Esophagus (tissue), 2 donors: ENCODE measurements at regions not wholly inside any gene's neighbourhood (a gene's known extent, or its start where the extent isn't known, plus 50 kb on each side); places are given as distances from the start of the nearest gene placed in this dataset.

Source experiments
- H3K27ac ChIP-seq, 2 donors: one replicate each; pipeline ENCODE4 v1.5.1; 2013; ENCODE audit warnings: low read depth in 2 of 2, mild to moderate bottlenecking in 2 of 2, inconsistent platforms in 1 of 2, low read length in 1 of 2, moderate library complexity in 1 of 2
- H3K27me3 ChIP-seq, 2 donors: one replicate each; pipeline ENCODE4 v1.6.1; 2013; ENCODE audit warnings: low read length in 2 of 2, control low read depth in 1 of 2, mild to moderate bottlenecking in 1 of 2; ENCODE audit not compliant: insufficient read depth in 2 of 2, control insufficient read depth in 1 of 2
- H3K36me3 ChIP-seq, 2 donors: one replicate each; pipeline ENCODE4 v1.6.1; 2013; ENCODE audit warnings: low read length in 1 of 2; ENCODE audit not compliant: control insufficient read depth in 2 of 2, insufficient read depth in 2 of 2
- H3K4me1 ChIP-seq, 2 donors: one replicate each; pipeline ENCODE4 v1.6.1; 2013; ENCODE audit warnings: low read length in 1 of 2; ENCODE audit not compliant: control insufficient read depth in 2 of 2, insufficient read depth in 2 of 2
- H3K4me3 ChIP-seq, 2 donors: one replicate each; pipeline ENCODE4 v1.5.1; 2013; ENCODE audit warnings: low read length in 2 of 2, mild to moderate bottlenecking in 2 of 2, low read depth in 1 of 2, moderate library complexity in 1 of 2
- H3K9me3 ChIP-seq, 2 donors: one replicate each; pipeline ENCODE4 v1.6.1; 2013; ENCODE audit warnings: mild to moderate bottlenecking in 2 of 2, low read depth in 1 of 2, low read length in 1 of 2, moderate library complexity in 1 of 2; ENCODE audit not compliant: control insufficient read depth in 2 of 2, insufficient read depth in 1 of 2
- WGBS, 2 donors: extraction: QIAGEN DNeasy Blood & Tissue Kit; methylation state at CpG; one replicate each; pipeline ENCODE4 v1.1.7; 2013; 5-methylcytosine and 5-hydroxymethylcytosine counted together
- donor health status: healthy with polysubstance abuse.
- donor health status: Bipolar disorder and iron deficiency.

DNA sequence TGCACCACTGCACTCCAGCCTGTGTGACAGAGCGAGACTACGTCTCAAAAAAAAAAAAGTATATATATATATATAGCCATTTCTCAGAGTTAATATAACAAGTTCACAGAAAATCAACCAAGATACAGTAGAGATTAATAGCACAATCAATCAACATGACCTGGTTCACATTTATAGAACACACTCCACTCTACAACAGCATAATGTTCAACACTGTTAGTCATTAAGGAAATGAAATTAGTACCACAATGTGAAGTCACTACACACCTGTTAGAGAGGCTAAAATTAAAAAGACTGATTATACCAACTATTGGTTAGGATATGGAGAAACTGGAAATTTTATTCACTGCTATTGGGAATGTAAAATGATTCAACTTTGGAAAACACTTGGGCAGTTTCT lies 387.7 kb downstream of the QKI start:
- H3K27ac ChIP-seq = no peak overlapping the region
- H3K27me3 ChIP-seq = no peaks in the 10 kb centered on the region
- H3K9me3 ChIP-seq = no peaks in the 10 kb centered on the region
- no peaks in the 10 kb centered on the region for H3K36me3 ChIP-seq
- no peak overlapping the region for H3K4me3 ChIP-seq
- WGBS, 2 donors = 90 to 97% methylated on average over 2 of the region's 2 CpGs
- no peaks in the 10 kb centered on the region for H3K4me1 ChIP-seq

GRCh38 chr6:163797296-163797845 lies 382.9 kb downstream of the QKI start:
- no peak overlapping the region for H3K4me3 ChIP-seq
- no peaks in the 10 kb centered on the region for H3K9me3 ChIP-seq
- 81 to 82% methylated on average over 3 of the region's 3 CpGs for WGBS, 2 donors
- H3K27me3 ChIP-seq = peaks cover 0 to 2% of the 10 kb centered on the region in 2 donors
- no peaks in the 10 kb centered on the region for H3K4me1 ChIP-seq
- no peaks in the 10 kb centered on the region for H3K36me3 ChIP-seq
- no peak overlapping the region for H3K27ac ChIP-seq

DNA sequence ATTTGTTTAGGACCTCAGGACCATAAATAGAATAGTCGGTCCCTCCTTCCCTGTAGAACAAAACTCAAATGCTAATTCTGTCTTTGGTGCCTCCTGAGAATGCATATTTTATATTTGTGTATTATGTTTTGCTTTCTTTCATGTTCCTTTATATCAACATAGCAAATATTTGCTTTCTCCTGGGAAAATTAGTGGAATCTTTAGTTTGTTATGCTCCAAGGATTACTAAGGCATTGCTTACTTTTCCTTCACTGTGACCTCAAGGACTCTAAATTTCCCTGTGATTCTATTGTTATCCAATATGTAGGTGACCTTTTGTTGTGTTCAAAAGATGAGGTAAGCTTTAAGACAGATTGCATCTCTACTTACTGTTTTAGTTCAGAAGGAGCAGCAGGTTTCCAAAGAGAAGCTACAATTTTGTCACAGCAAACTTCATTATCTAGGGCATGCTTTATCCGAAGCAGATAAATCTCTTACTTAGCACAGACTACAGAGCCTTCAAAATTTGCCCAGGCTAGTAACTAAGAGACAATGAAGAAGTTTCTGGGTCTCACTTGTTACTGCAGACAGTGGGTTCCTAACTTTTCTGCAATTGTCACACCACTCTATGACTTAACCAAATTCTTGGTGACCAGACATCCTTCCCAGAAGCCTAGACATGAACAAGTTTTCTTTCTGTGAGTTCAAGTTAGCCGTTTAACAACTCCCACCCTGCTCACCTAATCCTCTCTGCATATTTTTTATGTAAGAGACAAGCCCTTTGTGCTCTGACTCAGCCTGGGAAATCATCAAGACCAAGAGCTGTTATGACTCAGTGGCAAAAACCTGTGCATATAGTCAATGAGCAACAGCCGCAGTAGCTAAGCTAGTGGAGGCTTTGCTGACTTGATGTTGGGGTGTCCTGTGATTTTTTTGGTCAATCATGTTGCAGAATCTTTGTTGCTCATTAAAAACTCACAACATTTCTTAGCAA lies 378.8 kb downstream of the QKI start:
- Histone ChIP-seq H3K36me3 (no peaks in the 10 kb centered on the region), H3K4me3 (no peak overlapping the region), H3K27ac (no peak overlapping the region), H3K4me1 (no peaks in the 10 kb centered on the region), H3K27me3 (peaks cover 0 to 2% of the 10 kb centered on the region in 2 donors), H3K9me3 (no peaks in the 10 kb centered on the region)
- WGBS, 2 donors = 54 to 60% methylated on average over 4 of the region's 4 CpGs

- H3K9me3 ChIP-seq = no peaks in the 10 kb centered on the region
- H3K4me3 ChIP-seq = no peak overlapping the region
- H3K27me3 ChIP-seq = peaks cover 0 to 2% of the 10 kb centered on the region in 2 donors
- H3K4me1 ChIP-seq = no peaks in the 10 kb centered on the region
- no peak overlapping the region for H3K27ac ChIP-seq
- no peaks in the 10 kb centered on the region for H3K36me3 ChIP-seq
- 33 to 43% methylated on average over 5 of the region's 5 CpGs for WGBS, 2 donors
These were observed 375.8 kb downstream of the QKI start for GRCh38 chr6:163790266-163790840.

DNA sequence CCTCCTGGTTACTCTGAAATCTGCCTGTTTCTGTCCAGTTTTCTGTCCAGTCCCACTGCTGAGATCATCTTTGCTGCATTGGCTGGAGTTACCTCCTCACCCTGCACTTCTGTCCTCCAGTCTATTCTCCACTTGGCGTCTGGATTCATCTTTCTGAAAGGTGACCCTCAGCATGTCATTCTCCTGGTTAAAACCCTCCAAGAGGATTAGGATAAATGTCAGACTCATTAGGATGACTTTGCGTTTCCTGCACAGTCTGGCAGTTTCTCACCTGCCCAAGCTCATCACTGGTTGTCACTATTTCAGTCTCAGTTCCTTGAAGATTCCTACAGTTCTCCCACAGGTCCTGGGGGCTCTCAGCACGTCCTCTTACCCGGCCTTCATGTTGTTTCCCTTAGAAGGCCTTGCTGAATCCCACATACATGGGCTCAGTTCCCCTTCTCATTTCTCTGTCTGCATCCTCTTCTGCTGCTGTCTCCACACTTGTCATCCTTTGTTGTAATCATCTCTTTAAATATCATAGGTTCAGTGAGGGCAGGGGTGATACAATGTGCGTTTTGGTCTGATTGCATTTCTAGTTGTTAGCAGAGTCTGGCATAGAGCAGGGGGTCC lies 374.8 kb downstream of the QKI start:
- Histone ChIP-seq H3K4me3 (no peak overlapping the region), H3K27me3 (no peaks in the 10 kb centered on the region), H3K27ac (no peak overlapping the region), H3K4me1 (no peaks in the 10 kb centered on the region), H3K36me3 (no peaks in the 10 kb centered on the region), H3K9me3 (no peaks in the 10 kb centered on the region)
- WGBS, 2 donors = 78 to 91% methylated on average over 5 of the region's 5 CpGs

GRCh38 chr6:163786995-163787671 lies 372.6 kb downstream of the QKI start:
- no peaks in the 10 kb centered on the region for H3K27me3 ChIP-seq
- H3K9me3 ChIP-seq = no peaks in the 10 kb centered on the region
- H3K36me3 ChIP-seq = no peaks in the 10 kb centered on the region
- H3K4me3 ChIP-seq = no peak overlapping the region
- H3K27ac ChIP-seq = no peak overlapping the region
- H3K4me1 ChIP-seq = no peaks in the 10 kb centered on the region
- 44 to 54% methylated on average over 2 of the region's 2 CpGs for WGBS, 2 donors

DNA sequence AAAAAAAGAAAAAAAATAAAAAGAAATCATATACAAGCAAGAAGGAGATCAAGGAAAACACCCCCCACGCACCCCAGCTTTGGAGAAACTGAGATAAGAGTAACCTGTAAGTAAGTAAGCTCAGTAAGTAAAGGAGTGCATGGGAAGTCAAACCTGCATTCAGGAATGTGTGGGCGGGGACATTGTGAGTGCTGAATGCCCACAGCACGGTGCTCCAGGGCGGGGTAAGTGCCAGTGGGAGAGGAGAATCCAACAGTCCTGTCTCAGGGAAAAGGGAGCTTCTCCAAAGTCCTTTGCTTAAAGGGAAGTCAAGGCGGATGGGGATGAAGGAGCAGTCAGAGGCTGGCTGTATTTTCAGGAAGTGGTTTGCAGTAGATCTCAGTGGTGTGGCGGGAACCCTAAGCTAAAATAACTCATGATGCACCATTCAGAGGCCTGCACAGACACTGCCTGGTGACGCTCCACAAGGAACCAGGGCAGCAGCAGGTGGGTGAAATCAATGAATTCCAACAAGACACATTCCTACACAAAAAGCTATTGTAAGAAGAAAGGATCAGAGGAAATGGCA lies 368.0 kb downstream of the QKI start:
- no peaks in the 10 kb centered on the region for H3K4me1 ChIP-seq
- H3K36me3 ChIP-seq = no peaks in the 10 kb centered on the region
- 50 to 60% methylated on average over 7 of the region's 7 CpGs for whole genome bisulfite sequencing, 2 donors
- no peaks in the 10 kb centered on the region for H3K9me3 ChIP-seq
- H3K4me3 ChIP-seq = no peak overlapping the region
- no peak overlapping the region for H3K27ac ChIP-seq
- H3K27me3 ChIP-seq = no peaks in the 10 kb centered on the region

DNA sequence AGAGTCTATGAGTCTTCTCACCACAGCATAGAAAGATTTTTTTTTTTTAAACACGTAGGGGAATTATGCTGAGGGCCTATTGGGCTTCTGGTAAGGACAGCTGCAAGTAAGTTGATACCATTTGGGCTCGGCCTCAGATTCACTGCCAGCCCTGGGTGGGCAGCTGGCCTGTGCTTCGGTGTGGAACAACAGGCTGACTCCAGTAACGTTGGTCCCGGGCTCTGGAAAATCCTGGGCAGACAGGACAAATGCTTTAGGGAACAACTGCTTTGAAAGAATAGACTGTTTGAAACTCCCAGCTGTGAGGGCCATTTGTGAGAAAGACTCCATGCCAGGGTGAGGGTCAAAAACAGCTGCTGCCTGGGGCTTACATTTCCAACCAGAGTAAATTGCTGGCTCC lies 366.5 kb downstream of the QKI start:
- H3K4me3 ChIP-seq = no peak overlapping the region
- no peaks in the 10 kb centered on the region for H3K9me3 ChIP-seq
- no peaks in the 10 kb centered on the region for H3K27me3 ChIP-seq
- no peaks in the 10 kb centered on the region for H3K4me1 ChIP-seq
- H3K36me3 ChIP-seq = no peaks in the 10 kb centered on the region
- WGBS, 2 donors = 44 to 65% methylated on average over 5 of the region's 5 CpGs
- H3K27ac ChIP-seq = no peak overlapping the region

DNA sequence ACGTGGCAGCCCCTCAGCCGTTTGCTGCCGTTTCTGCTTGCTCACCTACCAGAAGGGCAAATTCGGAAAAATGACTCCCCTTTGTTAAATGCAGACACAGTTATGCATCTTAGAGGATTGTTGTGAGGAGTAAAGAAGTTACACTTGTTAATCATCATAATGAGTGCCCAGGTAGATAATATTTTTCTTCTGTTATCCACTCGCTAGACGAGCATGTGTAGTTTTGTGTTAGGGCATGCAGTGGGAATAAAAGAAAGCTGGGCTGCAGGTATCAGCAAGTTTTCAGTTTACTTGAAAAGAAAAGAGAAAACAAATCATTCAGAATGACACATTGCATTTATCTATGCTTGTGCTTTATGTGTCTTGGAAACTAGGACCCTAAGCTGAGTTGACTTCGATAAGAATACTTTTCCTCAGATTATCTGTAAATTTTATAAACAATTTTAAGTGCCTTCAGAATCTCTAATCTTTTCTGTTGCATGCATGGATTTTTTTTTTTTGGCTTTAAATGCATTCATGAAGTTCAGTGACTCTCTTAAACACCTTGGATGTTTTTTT lies 365.3 kb downstream of the QKI start:
- 48 to 61% methylated on average over 7 of the region's 7 CpGs for WGBS, 2 donors
- H3K9me3 ChIP-seq = no peaks in the 10 kb centered on the region

More for the DNA sequence above, 365.3 kb downstream of the QKI start:
- H3K4me3 ChIP-seq = no peak overlapping the region
- no peak overlapping the region for H3K27ac ChIP-seq
- no peaks in the 10 kb centered on the region for H3K4me1 ChIP-seq
- no peaks in the 10 kb centered on the region for H3K27me3 ChIP-seq
- H3K36me3 ChIP-seq = no peaks in the 10 kb centered on the region
